ENCODE measurements at regions not wholly inside any gene's neighbourhood (a gene's known extent, or its start where the extent isn't known, plus 50 kb on each side); places are given as distances from the start of the nearest gene placed in this dataset.

GRCh38 chr9:89801341-89801740 is 196.5 kb downstream of the GADD45G start:
- no peak overlapping the region for H3K4me3 ChIP-seq (ENCODE audit: insufficient read depth, low read length)
- no peaks in the 10 kb centered on the region for H4K20me1 ChIP-seq (ENCODE audit: insufficient read depth, low read length)
- no peaks in the 10 kb centered on the region for H3K27me3 ChIP-seq (ENCODE audit: insufficient read depth, low read length)
- no peak for DNase-seq (ENCODE audit: insufficient read length, low spot score, missing footprints)
- no peak for TF ChIP-seq CTCF (IDR thresholded peaks at IDR 0.05; ENCODE audit: extremely low read depth, low read depth, low read length)
- H3K36me3 ChIP-seq (ENCODE audit: insufficient read depth, low read length) = no peaks in the 10 kb centered on the region
- no peak overlapping the region for H2AFZ ChIP-seq (ENCODE audit: low read length)
- H3K4me2 ChIP-seq (ENCODE audit: insufficient read depth, low read length) = no peak overlapping the region
- no peaks in the 10 kb centered on the region for H3K79me2 ChIP-seq (ENCODE audit: insufficient read depth, low read length)
- no peaks in the 10 kb centered on the region for H3K9me3 ChIP-seq (ENCODE audit: low read depth, low read length)
- no peaks in the 10 kb centered on the region for H3K4me1 ChIP-seq (ENCODE audit: insufficient read depth, low read length)
- no peak overlapping the region for H3K27ac ChIP-seq (ENCODE audit: low read depth, low read length)

- no peak for DNase-seq (ENCODE audit: insufficient read length, low spot score, missing footprints)
- H3K79me2 ChIP-seq (ENCODE audit: insufficient read depth, low read length) = no peaks in the 10 kb centered on the region
- H3K36me3 ChIP-seq (ENCODE audit: insufficient read depth, low read length) = no peaks in the 10 kb centered on the region
- no peak overlapping the region for H3K4me3 ChIP-seq (ENCODE audit: insufficient read depth, low read length)
- H4K20me1 ChIP-seq (ENCODE audit: insufficient read depth, low read length) = no peaks in the 10 kb centered on the region
- no peaks in the 10 kb centered on the region for H3K27me3 ChIP-seq (ENCODE audit: insufficient read depth, low read length)
- no peaks in the 10 kb centered on the region for H3K4me1 ChIP-seq (ENCODE audit: insufficient read depth, low read length)
- H3K4me2 ChIP-seq (ENCODE audit: insufficient read depth, low read length) = no peak overlapping the region
- H3K27ac ChIP-seq (ENCODE audit: low read depth, low read length) = no peak overlapping the region
- H2AFZ ChIP-seq (ENCODE audit: low read length) = no peak overlapping the region
- TF ChIP-seq CTCF (IDR thresholded peaks at IDR 0.05; ENCODE audit: extremely low read depth, low read depth, low read length) = no peak
- no peaks in the 10 kb centered on the region for H3K9me3 ChIP-seq (ENCODE audit: low read depth, low read length)
Measured at GRCh38 chr9:89801742-89802670, 197.2 kb downstream of the GADD45G start.

GRCh38 chr9:89802781-89803355 is 198.1 kb downstream of the GADD45G start:
- no peak overlapping the region for H2AFZ ChIP-seq (ENCODE audit: low read length)
- H3K4me2 ChIP-seq (ENCODE audit: insufficient read depth, low read length) = no peak overlapping the region
- H3K4me3 ChIP-seq (ENCODE audit: insufficient read depth, low read length) = no peak overlapping the region
- H4K20me1 ChIP-seq (ENCODE audit: insufficient read depth, low read length) = no peaks in the 10 kb centered on the region
- no peaks in the 10 kb centered on the region for H3K27me3 ChIP-seq (ENCODE audit: insufficient read depth, low read length)
- no peaks in the 10 kb centered on the region for H3K4me1 ChIP-seq (ENCODE audit: insufficient read depth, low read length)
- H3K27ac ChIP-seq (ENCODE audit: low read depth, low read length) = no peak overlapping the region
- TF ChIP-seq CTCF (IDR thresholded peaks at IDR 0.05; ENCODE audit: extremely low read depth, low read depth, low read length) = no peak
- no peaks in the 10 kb centered on the region for H3K79me2 ChIP-seq (ENCODE audit: insufficient read depth, low read length)
- no peaks in the 10 kb centered on the region for H3K9me3 ChIP-seq (ENCODE audit: low read depth, low read length)
- no peaks in the 10 kb centered on the region for H3K36me3 ChIP-seq (ENCODE audit: insufficient read depth, low read length)
- DNase-seq (ENCODE audit: insufficient read length, low spot score, missing footprints) = no peak

- Histone ChIP-seq H3K27me3 (ENCODE audit: insufficient read depth, low read length) (no peaks in the 10 kb centered on the region), H3K9me3 (ENCODE audit: low read depth, low read length) (no peaks in the 10 kb centered on the region), H3K27ac (ENCODE audit: low read depth, low read length) (no peak overlapping the region), H3K36me3 (ENCODE audit: insufficient read depth, low read length) (no peaks in the 10 kb centered on the region), H4K20me1 (ENCODE audit: insufficient read depth, low read length) (no peaks in the 10 kb centered on the region), H3K79me2 (ENCODE audit: insufficient read depth, low read length) (no peaks in the 10 kb centered on the region), H3K4me1 (ENCODE audit: insufficient read depth, low read length) (no peaks in the 10 kb centered on the region), H3K4me2 (ENCODE audit: insufficient read depth, low read length) (no peak overlapping the region), H2AFZ (ENCODE audit: low read length) (no peak overlapping the region), H3K4me3 (ENCODE audit: insufficient read depth, low read length) (no peak overlapping the region)
- no peak for DNase-seq (ENCODE audit: insufficient read length, low spot score, missing footprints)
- no peak for TF ChIP-seq CTCF (IDR thresholded peaks at IDR 0.05; ENCODE audit: extremely low read depth, low read depth, low read length)
Measured at GRCh38 chr9:89803403-89803802, 198.6 kb downstream of the GADD45G start.
